HFFc6 (cell line): ENCODE measurements at regions not wholly inside any gene's neighbourhood (a gene's known extent, or its start where the extent isn't known, plus 50 kb on each side); places are given as distances from the start of the nearest gene placed in this dataset.

Experiments used
- DNase-seq: peaks from one replicate; pipeline ENCODE4 v3.0.0-alpha.2; 2018
- H3K27ac Mint-ChIP-seq: 2 replicates; pipeline ENCODE4 v1.8.0; 2020; ENCODE audit warnings: mild to moderate bottlenecking, mixed read lengths
- H3K27me3 Mint-ChIP-seq: 2 replicates; pipeline ENCODE4 v1.8.0; 2021; ENCODE audit warnings: mild to moderate bottlenecking, moderate library complexity, mixed read lengths; ENCODE audit not compliant: insufficient read depth
- H3K36me3 Mint-ChIP-seq: 2 replicates; pipeline ENCODE4 v1.8.0; 2021; ENCODE audit warnings: low read depth, mixed read lengths
- H3K4me1 Mint-ChIP-seq: 2 replicates; pipeline ENCODE4 v1.8.0; 2020; ENCODE audit warnings: low read depth, mixed read lengths
- H3K4me3 Mint-ChIP-seq: 2 replicates; pipeline ENCODE4 v1.8.0; 2020; ENCODE audit warnings: mild to moderate bottlenecking, moderate library complexity, mixed read lengths
- H3K9me3 Mint-ChIP-seq: 2 replicates; pipeline ENCODE4 v1.8.0; 2020; ENCODE audit warnings: mild to moderate bottlenecking, mixed read lengths
- CTCF ChIP-seq: fragments of 200-600 bp; sonication (generic); IDR thresholded peaks from 2 replicates; pipeline ENCODE4 v1.5.0; 2021; ENCODE audit warnings: antibody characterized with exemption, mild to moderate bottlenecking

GRCh38 chr1:181150273-181150672 is 61.8 kb downstream of the IER5 start:
- Mint-ChIP-seq H3K4me1 (peaks cover 32% of the 10 kb centered on the region), H3K27me3 (peaks cover 4% of the 10 kb centered on the region), H3K9me3 (no peaks in the 10 kb centered on the region; the same call in 1 of the 2 replicates), H3K36me3 (peaks cover 9% of the 10 kb centered on the region; the same call in 1 of the 2 replicates), H3K4me3 (no peak overlapping the region), H3K27ac (no peak overlapping the region)
- no peak for DNase-seq
- TF ChIP-seq CTCF: no peak

- H3K9me3 Mint-ChIP-seq: no peaks in the 10 kb centered on the region; the same call in 1 of the 2 replicates
- peaks cover 8% of the 10 kb centered on the region; the same call in 1 of the 2 replicates for H3K36me3 Mint-ChIP-seq
- peaks cover 4% of the 10 kb centered on the region for H3K27me3 Mint-ChIP-seq
- peaks cover 32% of the 10 kb centered on the region for H3K4me1 Mint-ChIP-seq
- no peak overlapping the region for H3K27ac Mint-ChIP-seq
- no peak for TF ChIP-seq CTCF
- DNase-seq: no peak
- no peak overlapping the region for H3K4me3 Mint-ChIP-seq
These were observed 62.3 kb downstream of the IER5 start for GRCh38 chr1:181150842-181151241.

- Mint-ChIP-seq H3K27me3 (peaks cover 4% of the 10 kb centered on the region), H3K4me3 (no peak overlapping the region), H3K4me1 (peaks cover 32% of the 10 kb centered on the region), H3K27ac (no peak overlapping the region), H3K36me3 (no peaks in the 10 kb centered on the region; the same call in 1 of the 2 replicates), H3K9me3 (no peaks in the 10 kb centered on the region)
- peak; percentile 37 for DNase-seq
- no peak for TF ChIP-seq CTCF
These were observed 63.2 kb downstream of the IER5 start for GRCh38 chr1:181151378-181152326.

GRCh38 chr1:181152892-181153633 is 64.6 kb downstream of the IER5 start:
- peak overlapping the region; percentile 9 for H3K27ac Mint-ChIP-seq
- H3K9me3 Mint-ChIP-seq: no peaks in the 10 kb centered on the region
- peaks cover 32% of the 10 kb centered on the region for H3K4me1 Mint-ChIP-seq
- DNase-seq: no peak
- H3K36me3 Mint-ChIP-seq: no peaks in the 10 kb centered on the region
- peak overlapping the region; percentile 18; the same call in 1 of the 2 replicates for H3K4me3 Mint-ChIP-seq
- peaks cover 4% of the 10 kb centered on the region for H3K27me3 Mint-ChIP-seq
- TF ChIP-seq CTCF: 0 out of 2 replicates have a peak, but pooled peaks have one; percentile 33

GRCh38 chr1:181153634-181153961 is 65.1 kb downstream of the IER5 start:
- no peak for DNase-seq
- H3K9me3 Mint-ChIP-seq: no peaks in the 10 kb centered on the region
- H3K27ac Mint-ChIP-seq: no peak overlapping the region; the same call in 1 of the 2 replicates
- no peak for TF ChIP-seq CTCF
- H3K36me3 Mint-ChIP-seq: no peaks in the 10 kb centered on the region
- H3K27me3 Mint-ChIP-seq: peaks cover 4% of the 10 kb centered on the region
- H3K4me3 Mint-ChIP-seq: peak overlapping the region; percentile 18; the same call in 1 of the 2 replicates
- peaks cover 30% of the 10 kb centered on the region for H3K4me1 Mint-ChIP-seq
